ENCODE measurements at regions not wholly inside any gene's neighbourhood (a gene's known extent, or its start where the extent isn't known, plus 50 kb on each side); places are given as distances from the start of the nearest gene placed in this dataset.

GRCh38 chr2:30030361-30030760, 109.0 kb upstream of the ALK start:
- no peak overlapping the region for H3K4me3 ChIP-seq (replicated peaks in 1 of 3; ENCODE audit: insufficient read depth in 1 of 3, low read depth in 2 of 3, low read length in 3 of 3)
- ChIA-PET POLR2A (no interaction called here), CTCF (ENCODE audit: low intra/inter-chr PET ratio, low total read pairs) (no interaction called here)
- in situ Hi-C loops (cut with HindIII; ENCODE audit: extremely low pct_ligation_motif_present, low pct_unique_long_range_greater_than_20kb), result no loop called here
- peaks cover 2 to 23% of the 10 kb centered on the region in 2 experiments; a peak in 3 of 5 replicates for H3K27me3 ChIP-seq (ENCODE audit: control insufficient read depth in 1 of 2, insufficient read depth in 2 of 2, low read length in 2 of 2)
- H4K20me1 ChIP-seq (ENCODE audit: insufficient read depth, low read length), result no peaks in the 10 kb centered on the region
- no peak overlapping the region for H3K9ac ChIP-seq (ENCODE audit: insufficient read depth, low read depth, low read length)
- H3K9me3 ChIP-seq (ENCODE audit: low read length), result no peaks in the 10 kb centered on the region
- H3K27ac ChIP-seq (ENCODE audit: extremely low read length, insufficient read depth, low read length), result no peak overlapping the region
- intact Hi-C loops (cut with micrococcal nuclease; ENCODE audit: unreplicated experiment), result no loop called here
- WGBS (ENCODE audit: low lambda C conversion rate), result 2% methylated on average over 3 of the region's 3 CpGs
- TF ChIP-seq HMG20A (CRISPR knock-in tag; IDR thresholded peaks at IDR 0.05; ENCODE audit: borderline replicate concordance) (no peak), NR0B2 (CRISPR knock-in tag; IDR thresholded peaks at IDR 0.05) (no peak), HOXA9 (CRISPR knock-in tag; IDR thresholded peaks at IDR 0.05; ENCODE audit: borderline replicate concordance) (no peak), ZNF7 (CRISPR knock-in tag; IDR thresholded peaks at IDR 0.05) (no peak), NFKB2 (CRISPR knock-in tag; IDR thresholded peaks at IDR 0.05; ENCODE audit: borderline replicate concordance) (no peak)
- H2AFZ ChIP-seq (ENCODE audit: low read length), result no peak overlapping the region
- BruUV-seq (replicated peaks), result no TSS peak
- H3K36me3 ChIP-seq (replicated peaks in 1 of 2; ENCODE audit: control insufficient read depth in 1 of 2, insufficient read depth in 2 of 2, low read length in 2 of 2), result no peaks in the 10 kb centered on the region
- no peaks in the 10 kb centered on the region for H3K79me2 ChIP-seq (ENCODE audit: insufficient read depth, low read length)
- FAIRE-seq (no peak), DNase-seq (ENCODE audit: low spot score) (no peak), ATAC-seq (no peak)
- H3K4me2 ChIP-seq (ENCODE audit: low read depth, low read length), result no peak overlapping the region
- no peaks in the 10 kb centered on the region for H3K4me1 ChIP-seq (ENCODE audit: insufficient read depth, low read length)

DNA sequence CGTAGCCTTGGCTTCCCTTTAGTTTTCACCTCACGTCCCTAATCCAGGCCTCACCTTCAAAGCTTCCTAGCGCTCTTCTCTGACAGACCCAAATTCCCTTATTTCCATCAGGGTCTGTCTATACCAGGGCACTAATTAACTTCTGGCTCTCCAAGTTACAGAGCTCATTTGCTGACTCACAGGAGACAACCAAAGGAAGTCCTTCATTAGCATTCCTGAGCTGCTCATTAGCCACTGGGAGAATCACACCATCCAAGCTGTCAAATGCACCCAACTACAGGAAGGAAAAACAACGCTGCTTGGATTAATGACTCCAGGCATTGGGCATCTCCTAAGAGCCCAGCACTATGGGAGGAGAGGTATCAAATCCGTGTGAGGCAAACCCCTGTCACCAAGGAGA, 109.8 kb upstream of the ALK start:
- intact Hi-C loops (cut with micrococcal nuclease; ENCODE audit: unreplicated experiment), result no loop called here
- DNase-seq (ENCODE audit: low spot score) (no peak), FAIRE-seq (no peak), ATAC-seq (no peak)
- no peak overlapping the region for H3K9ac ChIP-seq (ENCODE audit: insufficient read depth, low read depth, low read length)
- no peak overlapping the region for H3K4me3 ChIP-seq (replicated peaks in 1 of 3; ENCODE audit: insufficient read depth in 1 of 3, low read depth in 2 of 3, low read length in 3 of 3)
- no TSS peak for BruUV-seq (replicated peaks)
- H2AFZ ChIP-seq (ENCODE audit: low read length), result no peak overlapping the region
- ChIA-PET POLR2A (no interaction called here), CTCF (ENCODE audit: low intra/inter-chr PET ratio, low total read pairs) (no interaction called here)
- no peaks in the 10 kb centered on the region for H3K36me3 ChIP-seq (replicated peaks in 1 of 2; ENCODE audit: control insufficient read depth in 1 of 2, insufficient read depth in 2 of 2, low read length in 2 of 2)
- 3% methylated on average over 5 of the region's 5 CpGs for WGBS (ENCODE audit: low lambda C conversion rate)
- H3K27ac ChIP-seq (ENCODE audit: extremely low read length, insufficient read depth, low read length), result no peak overlapping the region
- H3K27me3 ChIP-seq (ENCODE audit: control insufficient read depth in 1 of 2, insufficient read depth in 2 of 2, low read length in 2 of 2), result peaks cover 2 to 23% of the 10 kb centered on the region in 2 experiments; a peak in 3 of 5 replicates
- H3K4me2 ChIP-seq (ENCODE audit: low read depth, low read length), result no peak overlapping the region
- no peaks in the 10 kb centered on the region for H3K4me1 ChIP-seq (ENCODE audit: insufficient read depth, low read length)
- H3K79me2 ChIP-seq (ENCODE audit: insufficient read depth, low read length), result no peaks in the 10 kb centered on the region
- no peaks in the 10 kb centered on the region for H4K20me1 ChIP-seq (ENCODE audit: insufficient read depth, low read length)
- in situ Hi-C loops (cut with HindIII; ENCODE audit: extremely low pct_ligation_motif_present, low pct_unique_long_range_greater_than_20kb), result no loop called here
- H3K9me3 ChIP-seq (ENCODE audit: low read length), result no peaks in the 10 kb centered on the region
- TF ChIP-seq ZNF549 (CRISPR knock-in tag; IDR thresholded peaks at IDR 0.05) (no peak), SMARCC2 (IDR thresholded peaks at IDR 0.05) (no peak), SRY (CRISPR knock-in tag; IDR thresholded peaks at IDR 0.05) (no peak), ARID5B (CRISPR knock-in tag; IDR thresholded peaks at IDR 0.05) (no peak), ZNF30 (CRISPR knock-in tag; IDR thresholded peaks at IDR 0.05) (no peak), ZNF558 (CRISPR knock-in tag; IDR thresholded peaks at IDR 0.05; ENCODE audit: borderline replicate concordance) (no peak), ZNF207 (IDR thresholded peaks at IDR 0.05; ENCODE audit: borderline replicate concordance) (no peak), ATRX (CRISPR knock-in tag; IDR thresholded peaks at IDR 0.05; ENCODE audit: borderline replicate concordance) (no peak), GABPB1 (CRISPR knock-in tag; IDR thresholded peaks at IDR 0.05) (no peak), ZNF703 (CRISPR knock-in tag; IDR thresholded peaks at IDR 0.05; ENCODE audit: borderline replicate concordance) (no peak)
- TF ChIP-seq, protein P1, sequence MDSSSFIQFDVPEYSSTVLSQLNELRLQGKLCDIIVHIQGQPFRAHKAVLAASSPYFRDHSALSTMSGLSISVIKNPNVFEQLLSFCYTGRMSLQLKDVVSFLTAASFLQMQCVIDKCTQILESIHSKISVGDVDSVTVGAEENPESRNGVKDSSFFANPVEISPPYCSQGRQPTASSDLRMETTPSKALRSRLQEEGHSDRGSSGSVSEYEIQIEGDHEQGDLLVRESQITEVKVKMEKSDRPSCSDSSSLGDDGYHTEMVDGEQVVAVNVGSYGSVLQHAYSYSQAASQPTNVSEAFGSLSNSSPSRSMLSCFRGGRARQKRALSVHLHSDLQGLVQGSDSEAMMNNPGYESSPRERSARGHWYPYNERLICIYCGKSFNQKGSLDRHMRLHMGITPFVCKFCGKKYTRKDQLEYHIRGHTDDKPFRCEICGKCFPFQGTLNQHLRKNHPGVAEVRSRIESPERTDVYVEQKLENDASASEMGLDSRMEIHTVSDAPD (CRISPR knock-in tag; IDR thresholded peaks at IDR 0.05), result no peak

Measured in HepG2 (cell line).